Thyroid gland (tissue), 4 donors: ENCODE measurements at regions not wholly inside any gene's neighbourhood (a gene's known extent, or its start where the extent isn't known, plus 50 kb on each side); places are given as distances from the start of the nearest gene placed in this dataset.

ENCODE experiments used
- POLR2A ChIP-seq, 2 donors: fragments of 450-650 bp; IDR thresholded peaks; one replicate each; pipeline ENCODE4 v1.6.1; 2017; ENCODE audit warnings: antibody characterized with exemption in 2 of 2, mild to moderate bottlenecking in 2 of 2, moderate library complexity in 1 of 2
- TF ChIP-seq, protein P1 (sequence below), 6 experiments: fragments of 200-600 bp in 3 of 6; fragments of 450-650 bp in 3 of 6; sonication (generic) in 3 of 6; IDR thresholded peaks; one replicate each; pipeline ENCODE4 v1.5.1; 2016 to 2019; ENCODE audit warnings: antibody characterized with exemption in 6 of 6, mild to moderate bottlenecking in 2 of 6, inconsistent platforms in 1 of 6, moderate library complexity in 1 of 6

- TF ChIP-seq, protein P1, sequence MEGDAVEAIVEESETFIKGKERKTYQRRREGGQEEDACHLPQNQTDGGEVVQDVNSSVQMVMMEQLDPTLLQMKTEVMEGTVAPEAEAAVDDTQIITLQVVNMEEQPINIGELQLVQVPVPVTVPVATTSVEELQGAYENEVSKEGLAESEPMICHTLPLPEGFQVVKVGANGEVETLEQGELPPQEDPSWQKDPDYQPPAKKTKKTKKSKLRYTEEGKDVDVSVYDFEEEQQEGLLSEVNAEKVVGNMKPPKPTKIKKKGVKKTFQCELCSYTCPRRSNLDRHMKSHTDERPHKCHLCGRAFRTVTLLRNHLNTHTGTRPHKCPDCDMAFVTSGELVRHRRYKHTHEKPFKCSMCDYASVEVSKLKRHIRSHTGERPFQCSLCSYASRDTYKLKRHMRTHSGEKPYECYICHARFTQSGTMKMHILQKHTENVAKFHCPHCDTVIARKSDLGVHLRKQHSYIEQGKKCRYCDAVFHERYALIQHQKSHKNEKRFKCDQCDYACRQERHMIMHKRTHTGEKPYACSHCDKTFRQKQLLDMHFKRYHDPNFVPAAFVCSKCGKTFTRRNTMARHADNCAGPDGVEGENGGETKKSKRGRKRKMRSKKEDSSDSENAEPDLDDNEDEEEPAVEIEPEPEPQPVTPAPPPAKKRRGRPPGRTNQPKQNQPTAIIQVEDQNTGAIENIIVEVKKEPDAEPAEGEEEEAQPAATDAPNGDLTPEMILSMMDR (IDR thresholded peaks at IDR 0.05): no peak
- TF ChIP-seq POLR2A (IDR thresholded peaks at IDR 0.05): no peak
Measured at GRCh38 chr20:43809206-43809819, 82.5 kb upstream of the GTSF1L start.
